NCI-H460 (cell line): ENCODE measurements at regions not wholly inside any gene's neighbourhood (a gene's known extent, or its start where the extent isn't known, plus 50 kb on each side); places are given as distances from the start of the nearest gene placed in this dataset.
"Not testable (repeated sequence)": the region's sequence is repeated elsewhere in the genome, so short reads cannot be mapped to it uniquely, and the experiment has no call there.

Experiments used
- DNase-seq: peaks from one replicate; pipeline ENCODE4 v3.0.0-alpha.2; 2016; ENCODE audit warnings: low read depth; ENCODE audit errors: extremely low read depth

- no peak for DNase-seq
Measured at GRCh38 chr10:86579883-86580520, 58.4 kb upstream of the WAPL start.

- DNase-seq, result no peak
Measured at GRCh38 chr10:86580521-86580891, 58.9 kb upstream of the WAPL start.

- DNase-seq, result no peak
Measured at GRCh38 chr10:86583983-86584382, 62.4 kb upstream of the WAPL start.

GRCh38 chr10:86585037-86585929 is 63.7 kb upstream of the WAPL start:
- peak; percentile 63 for DNase-seq

GRCh38 chr10:86586516-86586915 is 64.9 kb upstream of the WAPL start:
- DNase-seq, result no peak

GRCh38 chr10:86588781-86589180 is 65.6 kb upstream of the OPN4 start:
- not testable (repeated sequence) for DNase-seq

- no peak for DNase-seq
Measured at GRCh38 chr10:86591436-86591835, 62.9 kb upstream of the OPN4 start.

- no peak for DNase-seq
Measured at GRCh38 chr10:86592413-86592812, 61.9 kb upstream of the OPN4 start.

- peak; percentile 41 for DNase-seq
Measured at GRCh38 chr10:86594535-86594934, 59.8 kb upstream of the OPN4 start.

- no peak for DNase-seq
Measured at GRCh38 chr10:86595496-86595895, 58.9 kb upstream of the OPN4 start.

GRCh38 chr10:86596266-86596665 is 58.1 kb upstream of the OPN4 start:
- no peak for DNase-seq

- DNase-seq, result no peak
Measured at GRCh38 chr10:86597306-86597705, 57.0 kb upstream of the OPN4 start.

GRCh38 chr10:86598151-86598550 is 56.2 kb upstream of the OPN4 start:
- DNase-seq, result no peak

- no peak for DNase-seq
Measured at GRCh38 chr10:86599041-86599440, 55.3 kb upstream of the OPN4 start.

- no peak for DNase-seq
Measured at GRCh38 chr10:86599729-86600128, 54.6 kb upstream of the OPN4 start.

- no peak for DNase-seq
Measured at GRCh38 chr10:86600296-86600695, 54.1 kb upstream of the OPN4 start.

- no peak for DNase-seq
Measured at GRCh38 chr10:86601956-86602602, 52.3 kb upstream of the OPN4 start.

GRCh38 chr10:86603256-86603655 is 51.1 kb upstream of the OPN4 start:
- no peak for DNase-seq
